ENCODE measurements at regions not wholly inside any gene's neighbourhood (a gene's known extent, or its start where the extent isn't known, plus 50 kb on each side); places are given as distances from the start of the nearest gene placed in this dataset.

DNA sequence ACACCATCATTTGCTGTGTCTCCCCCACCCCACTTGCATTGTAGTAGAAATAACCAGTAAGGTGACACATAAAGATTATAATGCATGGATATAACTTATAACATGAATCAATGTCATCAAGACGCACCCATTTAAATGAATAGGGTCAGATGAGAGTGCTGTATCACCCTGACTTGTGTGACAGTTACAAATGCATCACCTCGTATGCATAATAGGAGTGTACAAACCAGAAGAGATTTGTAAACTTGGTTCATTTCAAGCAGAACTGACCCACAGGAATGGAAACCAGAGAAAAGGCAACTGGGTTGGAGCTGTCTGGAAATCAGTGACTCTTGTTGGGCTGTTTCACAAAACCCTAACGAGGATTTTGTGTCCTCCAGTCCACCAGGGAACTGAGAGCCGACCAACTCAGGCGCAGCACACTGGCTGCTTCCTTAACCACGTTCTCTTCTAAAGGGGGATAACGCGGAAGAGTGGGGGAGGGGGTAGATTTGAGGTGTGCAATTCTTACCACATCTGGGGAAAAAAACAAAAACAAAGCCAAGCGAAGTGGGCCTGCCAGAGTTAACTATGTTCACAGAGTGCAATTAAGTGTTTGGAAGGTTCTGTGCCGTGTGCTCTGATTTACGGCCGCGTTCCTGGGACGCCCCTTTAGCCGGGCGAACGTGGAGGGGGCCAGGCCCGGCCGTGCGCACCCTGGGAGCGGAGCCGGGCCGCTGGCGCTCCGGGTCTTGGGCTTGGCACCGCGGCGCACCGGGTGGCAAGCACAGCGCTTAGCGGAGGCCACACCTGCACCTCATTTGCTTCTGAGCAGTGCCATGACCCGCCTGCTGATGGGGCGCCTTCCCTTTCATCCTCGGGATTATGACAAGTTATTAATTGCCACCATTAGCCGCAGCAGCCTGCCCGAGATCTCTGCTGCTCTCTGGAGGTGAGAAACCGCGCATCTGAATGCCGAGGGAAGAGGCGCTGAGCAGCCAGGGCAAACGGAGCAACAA, 248.8 kb upstream of the FOXD3 start:
- Histone ChIP-seq H3K4me2 (no peak overlapping the region), H3K4me1 (ENCODE audit: low read depth, poor library complexity, severe bottlenecking) (no peaks in the 10 kb centered on the region), H3K4me3 (IDR thresholded peaks at IDR 0.05; ENCODE audit: insufficient read depth, low read depth, low read length) (no peak overlapping the region), H3K27me3 (ENCODE audit: insufficient read depth, low read depth) (no peaks in the 10 kb centered on the region), H3K9ac (no peak overlapping the region), H2AFZ (ENCODE audit: low read depth) (no peak overlapping the region), H3K36me3 (ENCODE audit: insufficient read depth) (no peaks in the 10 kb centered on the region), H3K27ac (no peak overlapping the region), H4K20me1 (ENCODE audit: insufficient read depth) (no peaks in the 10 kb centered on the region), H3K79me2 (ENCODE audit: insufficient read depth, low read depth) (no peaks in the 10 kb centered on the region)
- no peak for TF ChIP-seq CTCF (conservative IDR thresholded peaks at IDR 0.05; ENCODE audit: low read depth, low read length)

DNA sequence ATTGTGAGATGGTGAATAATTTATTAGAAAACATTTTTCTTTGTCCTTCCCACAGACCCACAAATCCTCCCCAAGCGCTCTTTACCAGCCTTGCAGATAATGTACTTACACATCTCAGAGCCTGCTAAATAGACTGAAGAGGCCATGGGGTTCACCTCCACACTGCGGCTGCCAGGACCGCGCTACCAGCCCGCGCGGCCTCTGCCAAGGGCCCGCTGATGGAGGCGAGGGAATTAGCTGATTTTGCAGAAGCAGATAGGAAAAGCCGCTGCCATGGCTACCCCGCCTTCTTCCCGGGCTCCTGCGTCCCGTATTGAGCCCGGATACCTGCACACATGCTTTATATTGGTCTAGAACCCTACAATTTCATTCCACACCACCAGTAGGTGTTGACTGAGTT, 248.0 kb upstream of the FOXD3 start:
- no peak for TF ChIP-seq CTCF (conservative IDR thresholded peaks at IDR 0.05; ENCODE audit: low read depth, low read length)
- H3K4me1 ChIP-seq (ENCODE audit: low read depth, poor library complexity, severe bottlenecking) = no peaks in the 10 kb centered on the region
- no peaks in the 10 kb centered on the region for H4K20me1 ChIP-seq (ENCODE audit: insufficient read depth)
- H3K79me2 ChIP-seq (ENCODE audit: insufficient read depth, low read depth) = no peaks in the 10 kb centered on the region
- H2AFZ ChIP-seq (ENCODE audit: low read depth) = no peak overlapping the region
- no peak overlapping the region for H3K27ac ChIP-seq
- H3K36me3 ChIP-seq (ENCODE audit: insufficient read depth) = no peaks in the 10 kb centered on the region
- H3K4me3 ChIP-seq (IDR thresholded peaks at IDR 0.05; ENCODE audit: insufficient read depth, low read depth, low read length) = no peak overlapping the region
- H3K4me2 ChIP-seq = no peak overlapping the region
- no peaks in the 10 kb centered on the region for H3K27me3 ChIP-seq (ENCODE audit: insufficient read depth, low read depth)
- no peak overlapping the region for H3K9ac ChIP-seq

- no peak overlapping the region for H3K4me2 ChIP-seq
- H3K79me2 ChIP-seq (ENCODE audit: insufficient read depth, low read depth) = no peaks in the 10 kb centered on the region
- no peak for TF ChIP-seq CTCF (conservative IDR thresholded peaks at IDR 0.05; ENCODE audit: low read depth, low read length)
- H3K36me3 ChIP-seq (ENCODE audit: insufficient read depth) = no peaks in the 10 kb centered on the region
- no peak overlapping the region for H3K9ac ChIP-seq
- H3K27ac ChIP-seq = no peak overlapping the region
- H2AFZ ChIP-seq (ENCODE audit: low read depth) = no peak overlapping the region
- H3K27me3 ChIP-seq (ENCODE audit: insufficient read depth, low read depth) = no peaks in the 10 kb centered on the region
- no peaks in the 10 kb centered on the region for H3K4me1 ChIP-seq (ENCODE audit: low read depth, poor library complexity, severe bottlenecking)
- no peaks in the 10 kb centered on the region for H4K20me1 ChIP-seq (ENCODE audit: insufficient read depth)
- H3K4me3 ChIP-seq (IDR thresholded peaks at IDR 0.05; ENCODE audit: insufficient read depth, low read depth, low read length) = no peak overlapping the region
Observed at GRCh38 chr1:63082766-63083165, 239.6 kb upstream of the FOXD3 start.

- Histone ChIP-seq H4K20me1 (ENCODE audit: insufficient read depth) (no peaks in the 10 kb centered on the region), H3K9ac (no peak overlapping the region)
Observed at GRCh38 chr1:63087966-63088365, 234.4 kb upstream of the FOXD3 start.

More at GRCh38 chr1:63087966-63088365, 234.4 kb upstream of the FOXD3 start:
- H3K4me1 ChIP-seq (ENCODE audit: low read depth, poor library complexity, severe bottlenecking) = no peaks in the 10 kb centered on the region
- no peaks in the 10 kb centered on the region for H3K79me2 ChIP-seq (ENCODE audit: insufficient read depth, low read depth)
- no peak for TF ChIP-seq CTCF (conservative IDR thresholded peaks at IDR 0.05; ENCODE audit: low read depth, low read length)
- no peaks in the 10 kb centered on the region for H3K36me3 ChIP-seq (ENCODE audit: insufficient read depth)
- H2AFZ ChIP-seq (ENCODE audit: low read depth) = no peak overlapping the region
- H3K4me2 ChIP-seq = no peak overlapping the region
- H3K4me3 ChIP-seq (IDR thresholded peaks at IDR 0.05; ENCODE audit: insufficient read depth, low read depth, low read length) = no peak overlapping the region
- H3K27ac ChIP-seq = no peak overlapping the region
- no peaks in the 10 kb centered on the region for H3K27me3 ChIP-seq (ENCODE audit: insufficient read depth, low read depth)

All from KMS-11 (cell line).